ENCODE measurements at regions not wholly inside any gene's neighbourhood (a gene's known extent, or its start where the extent isn't known, plus 50 kb on each side); places are given as distances from the start of the nearest gene placed in this dataset.

DNA sequence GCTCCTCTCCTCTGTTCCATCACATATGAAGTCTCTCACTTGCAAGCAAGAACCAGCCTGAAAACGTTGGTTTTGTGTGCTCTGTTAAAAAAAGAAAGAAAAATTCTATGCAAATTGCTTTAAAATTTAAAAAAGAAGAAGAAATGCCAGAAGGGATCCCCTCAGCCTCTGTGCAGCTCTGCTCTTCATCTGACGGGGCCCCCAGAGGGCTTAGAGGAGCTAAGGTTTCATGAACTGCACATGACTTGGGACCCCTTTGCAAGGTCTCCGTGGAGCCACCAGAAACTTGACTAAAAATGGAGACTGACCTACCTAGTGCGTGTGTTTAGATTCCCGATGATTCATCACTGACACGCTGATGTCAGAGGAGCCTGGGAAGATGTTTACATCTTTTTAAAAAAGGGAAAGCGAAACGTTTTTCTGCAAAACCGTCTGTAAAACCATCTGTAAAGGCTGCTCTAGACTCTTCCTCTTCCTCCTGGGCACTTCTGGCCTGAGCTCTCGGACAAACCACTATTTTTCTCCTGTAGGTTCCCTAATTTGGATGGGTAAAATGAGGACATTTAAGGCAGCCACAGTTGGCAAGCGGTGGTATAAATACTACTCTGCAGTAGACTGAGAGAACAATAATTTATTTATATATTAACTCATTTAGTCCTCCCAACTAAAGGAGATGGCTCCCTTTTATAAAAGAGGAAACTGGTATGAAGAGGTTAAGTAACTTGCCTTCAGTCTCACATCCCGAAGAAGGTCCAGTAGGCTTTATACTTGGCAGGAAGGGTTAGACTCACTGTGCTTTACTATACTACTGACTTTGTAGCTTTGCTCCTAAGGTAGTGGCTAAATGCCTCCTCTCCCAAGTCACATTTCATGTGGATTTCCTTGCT, 67.2 kb upstream of the POLG start:
- no peak overlapping the region for H3K27ac ChIP-seq (ENCODE audit: low read depth in 1 of 3, low read length in 2 of 3)
- no peaks in the 10 kb centered on the region for H3K9me3 ChIP-seq (ENCODE audit: control insufficient read depth in 2 of 2, insufficient read depth in 1 of 2, low read depth in 1 of 2, low read length in 1 of 2)
- FAIRE-seq (no peak), DNase-seq (no peak)
- peaks cover 0 to 8% (median 3%) of the 10 kb centered on the region in 3 donors for H3K4me1 ChIP-seq (ENCODE audit: control insufficient read depth in 3 of 3, insufficient read depth in 2 of 3, low read depth in 1 of 3, low read length in 2 of 3)
- no peak overlapping the region for H3K4me3 ChIP-seq (ENCODE audit: low read depth in 1 of 3, low read length in 3 of 3)
- H3K27me3 ChIP-seq (ENCODE audit: control insufficient read depth in 3 of 3, insufficient read depth in 3 of 3, low read length in 3 of 3), result peaks cover 2 to 97% (median 57%) of the 10 kb centered on the region in 3 donors
- WGBS, 3 donors, result 7 to 11% (median 10%) methylated on average over 12 of the region's 12 CpGs
- H3K36me3 ChIP-seq (ENCODE audit: control insufficient read depth in 3 of 3, insufficient read depth in 2 of 3, low read depth in 1 of 3, low read length in 3 of 3), result no peaks in the 10 kb centered on the region

DNA sequence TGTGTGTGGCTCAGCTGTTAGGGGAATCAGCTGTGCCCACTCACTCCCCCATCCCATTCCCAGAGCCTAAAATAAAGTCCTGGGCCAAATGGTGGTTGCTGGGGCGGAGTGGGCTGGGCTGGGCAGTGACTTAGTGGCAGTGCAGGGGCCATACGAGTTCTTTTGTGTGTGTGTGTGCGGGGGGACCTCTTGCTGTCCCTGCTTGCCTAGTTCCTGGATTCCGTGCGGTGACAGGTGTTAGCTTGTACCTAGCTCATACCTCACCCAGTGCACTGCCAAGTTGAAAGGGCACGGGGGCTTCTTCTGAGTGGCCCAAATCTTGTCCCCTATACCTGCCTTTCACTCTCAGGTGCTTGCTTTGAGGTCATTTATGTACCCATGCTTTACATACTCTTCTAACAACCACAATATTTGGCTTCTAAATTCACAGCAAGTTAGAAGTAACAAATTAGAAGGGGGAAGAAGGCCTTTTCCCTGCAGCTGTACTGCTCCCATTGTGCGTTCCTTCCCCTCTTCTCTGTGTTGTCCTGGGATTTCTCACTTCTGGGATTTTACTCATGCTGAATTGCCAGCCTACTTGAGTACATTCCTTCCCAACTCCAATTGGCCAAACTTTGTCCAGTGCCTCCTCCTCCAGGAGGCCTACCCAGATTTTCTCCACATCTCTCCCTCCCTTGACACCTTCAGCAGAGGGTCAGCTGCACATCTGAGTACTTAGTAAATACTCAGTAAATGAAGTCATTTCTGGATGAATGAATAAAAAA, 66.3 kb upstream of the POLG start:
- Histone ChIP-seq H3K27me3 (ENCODE audit: control insufficient read depth in 3 of 3, insufficient read depth in 3 of 3, low read length in 3 of 3) (peaks cover 2 to 96% (median 50%) of the 10 kb centered on the region in 3 donors), H3K4me1 (ENCODE audit: control insufficient read depth in 3 of 3, insufficient read depth in 2 of 3, low read depth in 1 of 3, low read length in 2 of 3) (peaks cover 0 to 8% (median 3%) of the 10 kb centered on the region in 3 donors), H3K4me3 (ENCODE audit: low read depth in 1 of 3, low read length in 3 of 3) (no peak overlapping the region), H3K27ac (ENCODE audit: low read depth in 1 of 3, low read length in 2 of 3) (no peak overlapping the region), H3K36me3 (ENCODE audit: control insufficient read depth in 3 of 3, insufficient read depth in 2 of 3, low read depth in 1 of 3, low read length in 3 of 3) (no peaks in the 10 kb centered on the region), H3K9me3 (ENCODE audit: control insufficient read depth in 2 of 2, insufficient read depth in 1 of 2, low read depth in 1 of 2, low read length in 1 of 2) (no peaks in the 10 kb centered on the region)
- no peak for DNase-seq
- FAIRE-seq, result no peak
- 18 to 49% (median 36%) methylated on average over 7 of the region's 7 CpGs for WGBS, 3 donors

DNA sequence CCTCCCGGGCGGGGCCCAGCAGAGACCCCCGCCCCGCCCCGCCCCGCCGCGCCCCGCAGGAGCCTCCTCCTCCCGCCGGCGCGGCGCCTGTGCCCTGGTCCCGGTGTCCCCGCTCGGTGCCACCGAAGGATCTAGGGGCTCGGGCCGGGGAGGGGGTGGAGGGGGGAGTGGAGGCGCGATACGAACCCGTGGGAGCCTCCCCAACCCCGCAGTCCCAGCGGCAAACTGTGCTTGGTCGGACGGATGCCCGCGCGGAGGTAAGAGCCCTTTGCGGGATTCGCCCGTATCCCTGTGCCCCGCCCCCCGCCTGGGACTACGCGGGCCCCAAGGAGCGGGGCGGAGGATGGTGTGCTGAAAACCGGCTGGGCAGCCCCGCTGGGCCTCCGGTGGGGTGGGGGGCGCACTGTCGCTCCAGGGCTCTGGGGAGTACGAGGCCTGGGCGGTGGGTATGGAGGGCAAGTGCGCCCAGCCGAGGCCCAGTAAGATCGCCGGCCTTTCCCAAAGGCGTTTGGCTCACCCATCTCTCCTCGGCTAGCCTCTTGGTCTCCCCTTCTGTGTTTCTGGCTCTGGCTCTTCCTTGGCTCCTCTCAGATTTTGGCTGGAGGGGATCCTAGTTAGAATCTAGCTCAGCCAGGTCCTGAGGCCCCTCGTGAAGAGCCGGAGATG, 65.6 kb upstream of the POLG start:
- Histone ChIP-seq H3K4me3 (ENCODE audit: low read depth in 1 of 3, low read length in 3 of 3) (peak overlapping the region in 1 of 3 donors; percentile 26), H3K36me3 (ENCODE audit: control insufficient read depth in 3 of 3, insufficient read depth in 2 of 3, low read depth in 1 of 3, low read length in 3 of 3) (no peaks in the 10 kb centered on the region), H3K27me3 (ENCODE audit: control insufficient read depth in 3 of 3, insufficient read depth in 3 of 3, low read length in 3 of 3) (peaks cover 2 to 96% (median 48%) of the 10 kb centered on the region in 3 donors), H3K4me1 (ENCODE audit: control insufficient read depth in 3 of 3, insufficient read depth in 2 of 3, low read depth in 1 of 3, low read length in 2 of 3) (peaks cover 0 to 8% (median 3%) of the 10 kb centered on the region in 3 donors), H3K27ac (ENCODE audit: low read depth in 1 of 3, low read length in 2 of 3) (no peak overlapping the region), H3K9me3 (ENCODE audit: control insufficient read depth in 2 of 2, insufficient read depth in 1 of 2, low read depth in 1 of 2, low read length in 1 of 2) (no peaks in the 10 kb centered on the region)
- 5 to 8% (median 6%) methylated on average over 37 to 55 of the region's 55 CpGs for WGBS, 3 donors
- no peak for FAIRE-seq
- no peak for DNase-seq

DNA sequence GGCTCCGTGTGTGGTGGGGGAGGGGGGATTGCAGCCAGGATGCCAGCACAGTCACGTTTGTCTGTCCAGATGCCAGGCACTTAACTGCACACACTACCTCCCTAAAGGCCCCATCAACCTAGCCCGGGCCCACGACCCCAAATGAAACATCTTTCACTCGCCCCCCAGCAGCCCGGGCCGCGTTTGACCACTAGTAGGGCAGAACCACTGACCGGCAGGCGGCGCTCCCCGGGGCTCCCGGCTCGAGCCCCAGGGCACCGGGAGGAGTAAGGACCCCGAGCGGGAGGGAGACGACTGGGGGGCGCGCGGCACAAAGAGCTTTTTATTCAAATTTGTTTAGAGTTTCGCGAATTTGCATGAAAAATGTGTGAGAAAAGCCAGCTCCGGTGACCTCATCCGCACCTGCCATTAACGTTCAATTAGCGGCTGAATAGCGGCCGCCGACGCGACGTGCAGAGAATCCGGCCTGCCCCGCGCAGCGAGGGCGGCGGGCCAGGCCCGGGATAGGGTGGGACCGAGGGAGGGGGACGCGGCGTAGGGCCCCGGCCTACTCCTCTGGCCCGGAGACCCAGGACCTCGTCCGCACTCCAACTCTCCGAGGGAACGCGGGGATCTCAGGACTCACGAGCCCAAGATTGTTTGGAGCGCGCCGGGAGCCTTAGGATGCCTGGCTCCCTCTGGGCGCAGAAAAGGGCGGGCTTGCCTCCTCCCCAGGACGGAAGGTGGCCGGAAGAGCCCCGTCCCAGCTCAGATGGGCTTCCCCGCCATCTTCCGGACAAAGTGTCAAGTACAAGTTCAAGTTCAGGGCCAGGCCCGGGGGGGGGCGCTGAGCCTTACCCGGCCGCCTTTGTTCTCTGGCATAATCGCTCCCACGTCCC, 64.9 kb upstream of the POLG start:
- 1 to 2% (median 1%) methylated on average over 64 to 68 of the region's 68 CpGs for WGBS, 3 donors
- H3K27me3 ChIP-seq (ENCODE audit: control insufficient read depth in 3 of 3, insufficient read depth in 3 of 3, low read length in 3 of 3), result peaks cover 2 to 96% (median 41%) of the 10 kb centered on the region in 3 donors

DNA sequence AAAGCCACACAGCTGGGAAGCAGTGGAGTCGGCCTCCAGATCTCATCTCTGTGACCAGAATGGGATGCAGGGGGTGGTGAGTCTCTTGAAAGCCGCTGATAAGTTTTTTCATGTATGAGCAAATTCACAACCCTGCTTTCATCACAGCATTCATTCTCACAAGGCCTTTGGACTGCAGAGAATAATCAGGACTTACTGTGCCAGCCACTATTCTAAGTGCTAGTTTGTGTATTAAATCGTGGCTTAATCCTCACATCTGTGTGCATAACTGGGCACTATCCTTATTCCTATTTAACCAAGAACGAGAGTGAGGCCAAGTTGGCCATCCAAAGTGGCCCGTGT, 64.2 kb upstream of the POLG start:
- Histone ChIP-seq H3K27me3 (ENCODE audit: control insufficient read depth in 3 of 3, insufficient read depth in 3 of 3, low read length in 3 of 3) (peaks cover 2 to 96% (median 35%) of the 10 kb centered on the region in 3 donors), H3K9me3 (ENCODE audit: control insufficient read depth in 2 of 2, insufficient read depth in 1 of 2, low read depth in 1 of 2, low read length in 1 of 2) (no peaks in the 10 kb centered on the region), H3K27ac (ENCODE audit: low read depth in 1 of 3, low read length in 2 of 3) (no peak overlapping the region), H3K4me1 (ENCODE audit: control insufficient read depth in 3 of 3, insufficient read depth in 2 of 3, low read depth in 1 of 3, low read length in 2 of 3) (peaks cover 0 to 8% (median 3%) of the 10 kb centered on the region in 3 donors), H3K4me3 (ENCODE audit: low read depth in 1 of 3, low read length in 3 of 3) (no peak overlapping the region), H3K36me3 (ENCODE audit: control insufficient read depth in 3 of 3, insufficient read depth in 2 of 3, low read depth in 1 of 3, low read length in 3 of 3) (no peaks in the 10 kb centered on the region)
- WGBS, 3 donors, result 16 to 30% (median 26%) methylated on average over 5 of the region's 5 CpGs
- DNase-seq (peak in 1 of 2 donors; percentile 11), FAIRE-seq (no peak)

More for the DNA sequence above, 64.9 kb upstream of the POLG start:
- H3K9me3 ChIP-seq (ENCODE audit: control insufficient read depth in 2 of 2, insufficient read depth in 1 of 2, low read depth in 1 of 2, low read length in 1 of 2), result no peaks in the 10 kb centered on the region
- H3K36me3 ChIP-seq (ENCODE audit: control insufficient read depth in 3 of 3, insufficient read depth in 2 of 3, low read depth in 1 of 3, low read length in 3 of 3), result no peaks in the 10 kb centered on the region
- H3K4me3 ChIP-seq (ENCODE audit: low read depth in 1 of 3, low read length in 3 of 3), result peak overlapping the region in 1 of 3 donors; percentile 26
- H3K4me1 ChIP-seq (ENCODE audit: control insufficient read depth in 3 of 3, insufficient read depth in 2 of 3, low read depth in 1 of 3, low read length in 2 of 3), result peaks cover 0 to 8% (median 3%) of the 10 kb centered on the region in 3 donors
- FAIRE-seq (no peak), DNase-seq (peak; percentile 13 to 30)
- no peak overlapping the region for H3K27ac ChIP-seq (ENCODE audit: low read depth in 1 of 3, low read length in 2 of 3)

DNA sequence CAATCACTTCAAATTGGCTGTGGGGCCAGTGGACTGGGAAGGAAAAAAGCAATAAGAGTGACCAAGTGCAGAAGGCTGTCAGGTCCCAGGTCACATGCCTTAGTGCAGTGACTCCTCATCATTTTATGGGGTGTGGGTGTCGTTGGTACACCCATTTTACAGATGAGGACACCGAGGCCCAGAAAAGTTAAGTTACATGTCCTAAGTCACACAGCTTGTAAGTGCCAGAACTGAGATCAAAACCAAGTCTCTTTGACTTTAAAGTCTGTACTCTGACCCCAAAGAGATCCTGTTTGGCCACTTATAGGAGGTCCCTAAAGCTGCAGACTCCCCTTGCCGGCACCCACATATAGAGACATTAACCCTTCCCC, 63.0 kb upstream of the POLG start:
- WGBS, 3 donors, result 40 to 49% (median 40%) methylated on average over 3 of the region's 3 CpGs
- H3K4me3 ChIP-seq (ENCODE audit: low read depth in 1 of 3, low read length in 3 of 3), result no peak overlapping the region
- H3K27ac ChIP-seq (ENCODE audit: low read depth in 1 of 3, low read length in 2 of 3), result no peak overlapping the region
- H3K9me3 ChIP-seq (ENCODE audit: control insufficient read depth in 2 of 2, insufficient read depth in 1 of 2, low read depth in 1 of 2, low read length in 1 of 2), result no peaks in the 10 kb centered on the region
- H3K36me3 ChIP-seq (ENCODE audit: control insufficient read depth in 3 of 3, insufficient read depth in 2 of 3, low read depth in 1 of 3, low read length in 3 of 3), result no peaks in the 10 kb centered on the region
- no peak for DNase-seq
- peaks cover 0 to 8% (median 3%) of the 10 kb centered on the region in 3 donors for H3K4me1 ChIP-seq (ENCODE audit: control insufficient read depth in 3 of 3, insufficient read depth in 2 of 3, low read depth in 1 of 3, low read length in 2 of 3)
- FAIRE-seq, result no peak
- peaks cover 2 to 95% (median 38%) of the 10 kb centered on the region in 3 donors for H3K27me3 ChIP-seq (ENCODE audit: control insufficient read depth in 3 of 3, insufficient read depth in 3 of 3, low read length in 3 of 3)

DNA sequence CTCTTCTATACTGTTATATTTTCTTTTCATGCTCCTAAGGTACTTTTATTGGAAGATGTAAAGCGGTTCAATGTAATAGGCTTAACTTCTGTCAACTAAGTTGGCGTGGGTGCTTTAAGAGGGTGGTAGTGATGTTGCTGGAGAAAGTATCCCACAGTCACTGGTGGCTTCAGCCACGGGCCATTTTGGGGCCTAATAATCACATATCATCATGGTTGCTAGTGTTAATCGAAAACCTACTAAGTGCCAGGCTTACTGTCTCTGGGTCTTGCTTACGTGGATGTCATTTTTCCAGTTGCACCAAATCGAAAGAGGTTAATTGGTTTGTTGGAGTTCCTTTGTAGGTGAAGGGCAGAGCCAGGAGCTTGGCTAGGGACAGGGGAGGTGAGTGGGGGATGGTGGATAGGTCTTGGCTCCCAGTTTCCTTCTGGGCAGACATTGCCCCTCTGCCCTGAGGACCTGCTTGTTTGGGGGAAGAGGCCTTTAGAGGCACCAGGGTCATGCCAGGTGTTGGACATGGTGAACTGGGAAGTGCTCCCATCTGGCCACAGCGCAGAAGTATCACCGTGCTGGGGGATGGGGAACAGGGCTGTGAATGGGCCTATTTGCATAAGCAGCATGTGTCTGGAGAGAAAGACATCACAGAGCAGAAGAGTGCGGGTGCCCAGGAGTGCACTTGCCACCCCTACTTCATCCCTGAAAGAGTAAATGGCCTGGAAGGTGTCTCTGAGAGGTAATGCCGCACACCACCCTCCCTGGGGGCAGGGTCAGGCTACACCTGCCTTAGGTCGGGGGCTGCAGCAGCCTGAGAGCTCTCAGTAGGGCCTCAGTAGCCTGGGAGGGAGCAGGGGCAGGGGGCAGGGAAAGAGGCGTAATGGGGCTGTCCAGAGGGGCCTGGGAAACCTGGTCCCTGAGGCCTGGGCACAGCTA, 62.4 kb upstream of the POLG start:
- WGBS, 3 donors, result 58 to 69% (median 67%) methylated on average over 12 of the region's 12 CpGs
- Histone ChIP-seq H3K36me3 (ENCODE audit: control insufficient read depth in 3 of 3, insufficient read depth in 2 of 3, low read depth in 1 of 3, low read length in 3 of 3) (no peaks in the 10 kb centered on the region), H3K9me3 (ENCODE audit: control insufficient read depth in 2 of 2, insufficient read depth in 1 of 2, low read depth in 1 of 2, low read length in 1 of 2) (no peaks in the 10 kb centered on the region), H3K27ac (ENCODE audit: low read depth in 1 of 3, low read length in 2 of 3) (no peak overlapping the region), H3K4me3 (ENCODE audit: low read depth in 1 of 3, low read length in 3 of 3) (no peak overlapping the region), H3K27me3 (ENCODE audit: control insufficient read depth in 3 of 3, insufficient read depth in 3 of 3, low read length in 3 of 3) (peaks cover 2 to 92% (median 38%) of the 10 kb centered on the region in 3 donors), H3K4me1 (ENCODE audit: control insufficient read depth in 3 of 3, insufficient read depth in 2 of 3, low read depth in 1 of 3, low read length in 2 of 3) (peaks cover 0 to 8% (median 3%) of the 10 kb centered on the region in 3 donors)
- DNase-seq (no peak), FAIRE-seq (no peak)

All from small intestine (tissue), 7 donors.